ENCODE measurements at regions not wholly inside any gene's neighbourhood (a gene's known extent, or its start where the extent isn't known, plus 50 kb on each side); places are given as distances from the start of the nearest gene placed in this dataset.
"Not testable (repeated sequence)": the region's sequence is repeated elsewhere in the genome, so short reads cannot be mapped to it uniquely, and the experiment has no call there.

- not testable (repeated sequence) for H3K4me1 Mint-ChIP-seq (ENCODE audit: low read depth); H3K36me3 Mint-ChIP-seq (ENCODE audit: insufficient read depth); H3K9me3 Mint-ChIP-seq (ENCODE audit: low read depth); H3K4me3 Mint-ChIP-seq (ENCODE audit: low read depth); DNase-seq (ENCODE audit: low spot score, unreplicated experiment); H3K27ac Mint-ChIP-seq; H3K27me3 Mint-ChIP-seq
- TF ChIP-seq, protein P1, sequence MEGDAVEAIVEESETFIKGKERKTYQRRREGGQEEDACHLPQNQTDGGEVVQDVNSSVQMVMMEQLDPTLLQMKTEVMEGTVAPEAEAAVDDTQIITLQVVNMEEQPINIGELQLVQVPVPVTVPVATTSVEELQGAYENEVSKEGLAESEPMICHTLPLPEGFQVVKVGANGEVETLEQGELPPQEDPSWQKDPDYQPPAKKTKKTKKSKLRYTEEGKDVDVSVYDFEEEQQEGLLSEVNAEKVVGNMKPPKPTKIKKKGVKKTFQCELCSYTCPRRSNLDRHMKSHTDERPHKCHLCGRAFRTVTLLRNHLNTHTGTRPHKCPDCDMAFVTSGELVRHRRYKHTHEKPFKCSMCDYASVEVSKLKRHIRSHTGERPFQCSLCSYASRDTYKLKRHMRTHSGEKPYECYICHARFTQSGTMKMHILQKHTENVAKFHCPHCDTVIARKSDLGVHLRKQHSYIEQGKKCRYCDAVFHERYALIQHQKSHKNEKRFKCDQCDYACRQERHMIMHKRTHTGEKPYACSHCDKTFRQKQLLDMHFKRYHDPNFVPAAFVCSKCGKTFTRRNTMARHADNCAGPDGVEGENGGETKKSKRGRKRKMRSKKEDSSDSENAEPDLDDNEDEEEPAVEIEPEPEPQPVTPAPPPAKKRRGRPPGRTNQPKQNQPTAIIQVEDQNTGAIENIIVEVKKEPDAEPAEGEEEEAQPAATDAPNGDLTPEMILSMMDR (IDR thresholded peaks at IDR 0.05; ENCODE audit: unreplicated experiment): peak; percentile 35
Measured at GRCh38 chr4:73671348-73671747, 51.1 kb upstream of the RASSF6 start.

- H3K9me3 Mint-ChIP-seq (ENCODE audit: low read depth): no peaks in the 10 kb centered on the region
- DNase-seq (ENCODE audit: low spot score, unreplicated experiment): no peak
Measured at GRCh38 chr4:73673286-73673685, 53.0 kb upstream of the RASSF6 start.

DNA sequence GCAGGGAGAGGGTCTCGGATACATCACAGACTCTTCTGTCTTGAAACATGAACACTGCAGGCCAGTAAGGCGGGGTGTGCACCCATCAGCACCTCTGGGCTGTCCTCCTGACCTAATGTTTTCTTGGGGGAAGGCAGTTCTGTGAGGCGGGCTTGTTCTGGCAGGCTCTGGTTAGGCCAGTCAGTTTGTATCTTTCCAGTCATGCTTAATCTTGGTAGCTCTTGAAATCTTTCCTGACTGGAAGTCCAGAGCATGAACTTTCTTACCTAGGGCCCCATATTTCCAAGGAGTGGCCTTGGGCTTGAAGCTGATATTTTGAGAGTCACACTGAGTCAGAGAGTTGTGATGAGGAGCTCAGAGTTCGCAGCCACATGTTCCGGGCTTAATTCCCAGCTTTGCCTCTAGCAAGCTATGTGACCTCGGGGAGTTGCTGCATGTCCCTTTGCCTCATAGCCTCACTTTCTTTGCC, 54.2 kb upstream of the RASSF6 start:
- TF ChIP-seq, protein P1 (IDR thresholded peaks at IDR 0.05; ENCODE audit: unreplicated experiment): no peak
- no peaks in the 10 kb centered on the region for H3K9me3 Mint-ChIP-seq (ENCODE audit: low read depth)
- no peak for DNase-seq (ENCODE audit: low spot score, unreplicated experiment)
- H3K27me3 Mint-ChIP-seq: no peaks in the 10 kb centered on the region
- no peak overlapping the region for H3K4me3 Mint-ChIP-seq (ENCODE audit: low read depth)
- H3K27ac Mint-ChIP-seq: no peak overlapping the region
- H3K36me3 Mint-ChIP-seq (ENCODE audit: insufficient read depth): no peaks in the 10 kb centered on the region
- H3K4me1 Mint-ChIP-seq (ENCODE audit: low read depth): peaks cover 11% of the 10 kb centered on the region

More at GRCh38 chr4:73673286-73673685, 53.0 kb upstream of the RASSF6 start:
- Mint-ChIP-seq H3K36me3 (ENCODE audit: insufficient read depth) (no peaks in the 10 kb centered on the region), H3K4me3 (ENCODE audit: low read depth) (no peak overlapping the region), H3K27ac (no peak overlapping the region), H3K4me1 (ENCODE audit: low read depth) (peaks cover 12% of the 10 kb centered on the region), H3K27me3 (no peaks in the 10 kb centered on the region)
- TF ChIP-seq, protein P1 (IDR thresholded peaks at IDR 0.05; ENCODE audit: unreplicated experiment): no peak

DNA sequence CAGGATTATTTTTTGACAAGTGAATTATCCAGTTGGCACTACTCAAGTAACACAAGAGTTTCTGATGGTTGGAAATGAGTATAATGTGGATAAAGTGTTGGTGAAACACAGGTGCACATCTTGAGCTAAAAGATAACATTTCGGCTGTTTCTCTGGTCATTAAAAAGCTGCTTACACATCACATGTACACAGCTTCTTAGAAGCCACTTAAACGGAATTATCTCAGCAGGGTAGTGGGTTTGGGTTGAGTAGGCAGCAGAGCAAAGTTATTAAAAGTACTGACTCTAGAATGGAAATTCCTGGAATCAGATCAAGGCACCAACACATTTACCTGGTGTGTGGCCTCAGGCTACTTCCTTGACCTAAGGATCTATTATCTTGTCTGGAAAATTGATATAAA, 55.4 kb upstream of the RASSF6 start:
- no peaks in the 10 kb centered on the region for H3K9me3 Mint-ChIP-seq (ENCODE audit: low read depth)
- H3K27ac Mint-ChIP-seq: no peak overlapping the region
- no peaks in the 10 kb centered on the region for H3K36me3 Mint-ChIP-seq (ENCODE audit: insufficient read depth)
- no peaks in the 10 kb centered on the region for H3K27me3 Mint-ChIP-seq
- H3K4me1 Mint-ChIP-seq (ENCODE audit: low read depth): peaks cover 3% of the 10 kb centered on the region
- H3K4me3 Mint-ChIP-seq (ENCODE audit: low read depth): no peak overlapping the region
- DNase-seq (ENCODE audit: low spot score, unreplicated experiment): no peak
- TF ChIP-seq, protein P1 (IDR thresholded peaks at IDR 0.05; ENCODE audit: unreplicated experiment): no peak

- H3K9me3 Mint-ChIP-seq (ENCODE audit: low read depth): no peaks in the 10 kb centered on the region
- peaks cover 3% of the 10 kb centered on the region for H3K4me1 Mint-ChIP-seq (ENCODE audit: low read depth)
- DNase-seq (ENCODE audit: low spot score, unreplicated experiment): no peak
- no peak overlapping the region for H3K4me3 Mint-ChIP-seq (ENCODE audit: low read depth)
- H3K27me3 Mint-ChIP-seq: no peaks in the 10 kb centered on the region
- TF ChIP-seq, protein P1 (IDR thresholded peaks at IDR 0.05; ENCODE audit: unreplicated experiment): no peak
- H3K36me3 Mint-ChIP-seq (ENCODE audit: insufficient read depth): no peaks in the 10 kb centered on the region
- H3K27ac Mint-ChIP-seq: no peak overlapping the region
Measured at GRCh38 chr4:73676136-73676535, 55.9 kb upstream of the RASSF6 start.

Measured in progenitor cell of endocrine pancreas (in vitro differentiated cells).